ENCODE measurements at regions not wholly inside any gene's neighbourhood (a gene's known extent, or its start where the extent isn't known, plus 50 kb on each side); places are given as distances from the start of the nearest gene placed in this dataset.

- no peak for TF ChIP-seq CTCF (IDR thresholded peaks at IDR 0.05 in 4 of 5, conservative IDR thresholded peaks at IDR 0.05 in 1 of 5)
- TF ChIP-seq POLR2A (IDR thresholded peaks at IDR 0.05), result no peak
These were observed 751.3 kb downstream of the SOCS6 start for GRCh38 chr18:71040161-71040560.
